ENCODE measurements at regions not wholly inside any gene's neighbourhood (a gene's known extent, or its start where the extent isn't known, plus 50 kb on each side); places are given as distances from the start of the nearest gene placed in this dataset.

DNA sequence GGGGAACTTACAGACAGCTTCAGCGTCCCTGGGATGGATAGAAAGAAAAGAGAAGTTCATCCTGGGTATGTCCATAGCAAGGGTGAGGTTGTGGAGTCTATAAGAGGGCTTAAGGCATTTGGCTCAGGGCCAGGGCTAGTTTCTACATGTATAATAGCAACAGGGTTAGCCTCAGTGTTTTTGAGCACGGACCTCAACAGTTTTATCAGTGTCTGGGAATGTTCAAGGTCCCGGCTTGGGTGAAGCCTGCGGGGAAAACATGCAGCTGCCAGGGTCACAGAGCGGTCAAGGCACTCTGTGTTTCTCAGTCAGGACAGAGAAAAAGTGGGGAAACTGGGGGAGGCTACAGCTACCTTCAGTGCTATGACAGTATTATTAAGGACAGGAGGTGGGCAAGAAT, 427.7 kb upstream of the HS6ST1 start:
- ChIA-PET POLR2A (no interaction called here), CTCF (interaction anchor here (1.7 to 2.1 kb wide), 3 partner anchors 9 to 10 kb away, joined by 5 to 10 read pairs (median 7); no protein-coding TSS in a partner anchor)
- no peak overlapping the region for H3K4me3 ChIP-seq (ENCODE audit: low read depth, low read length)

GRCh38 chr2:128748336-128748735, 429.7 kb upstream of the HS6ST1 start:
- H3K4me3 ChIP-seq (ENCODE audit: low read depth, low read length): no peak overlapping the region
- no peak for DNase-seq (ENCODE audit: low read depth, low spot score)
- no peak for TF ChIP-seq CTCF (IDR thresholded peaks at IDR 0.05; ENCODE audit: low read depth, low read length)
- H3K27me3 ChIP-seq (ENCODE audit: control insufficient read depth, insufficient read depth, low read length): peaks cover 19% of the 10 kb centered on the region
- H3K27ac ChIP-seq (ENCODE audit: low read depth, low read length): no peak overlapping the region
- CTCF ChIA-PET: interaction anchor here (0.5 to 1.6 kb wide), 3 partner anchors 12 to 745 kb away, joined by 3 to 9 read pairs (median 5); no protein-coding TSS in a partner anchor
- no peaks in the 10 kb centered on the region for H3K9me3 ChIP-seq (ENCODE audit: control insufficient read depth, insufficient read depth, low read length)
- POLR2A ChIA-PET: no interaction called here

More for the DNA sequence above, 427.7 kb upstream of the HS6ST1 start:
- peaks cover 15% of the 10 kb centered on the region for H3K27me3 ChIP-seq (ENCODE audit: control insufficient read depth, insufficient read depth, low read length)
- H3K9me3 ChIP-seq (ENCODE audit: control insufficient read depth, insufficient read depth, low read length): no peaks in the 10 kb centered on the region
- no peak for DNase-seq (ENCODE audit: low read depth, low spot score)
- no peak for TF ChIP-seq CTCF (IDR thresholded peaks at IDR 0.05; ENCODE audit: low read depth, low read length)
- no peak overlapping the region for H3K27ac ChIP-seq (ENCODE audit: low read depth, low read length)

DNA sequence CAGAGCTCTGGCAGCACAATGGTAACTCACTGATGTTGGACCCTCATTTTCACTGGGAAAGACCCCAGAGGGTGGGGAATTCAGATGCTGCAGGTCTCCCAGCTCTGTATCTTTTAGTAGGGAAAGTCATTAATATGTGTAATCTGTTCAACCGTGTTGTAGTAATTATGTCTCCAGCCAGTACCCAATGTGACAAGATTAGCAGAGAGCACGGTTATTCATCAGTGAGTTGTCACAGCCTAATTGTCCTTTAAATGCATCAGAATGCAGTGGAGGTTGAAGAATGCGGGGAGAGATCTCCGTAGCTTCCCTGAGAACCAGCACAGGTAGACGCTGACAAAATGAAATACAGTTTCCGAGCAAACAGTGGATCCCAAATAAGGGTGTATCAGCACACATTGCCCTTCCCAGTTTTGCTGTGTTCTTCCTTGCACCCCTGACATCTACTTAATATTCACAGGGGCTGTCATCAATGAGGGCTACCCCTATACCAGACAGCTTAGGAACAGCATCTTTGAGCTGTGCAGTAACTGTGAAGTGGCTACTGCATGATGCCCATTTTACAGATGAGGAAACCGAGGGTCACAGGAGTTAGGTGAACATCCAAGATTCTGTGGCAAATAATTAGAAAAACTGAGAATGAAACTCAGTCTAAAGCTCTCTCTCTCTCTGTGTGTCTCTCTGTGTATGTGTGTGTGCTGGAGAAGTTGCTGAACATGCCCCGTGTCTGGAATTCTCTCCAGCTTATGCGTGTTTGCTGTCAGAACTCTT, 430.4 kb upstream of the HS6ST1 start:
- Histone ChIP-seq H3K9me3 (ENCODE audit: control insufficient read depth, insufficient read depth, low read length) (no peaks in the 10 kb centered on the region), H3K27ac (ENCODE audit: low read depth, low read length) (no peak overlapping the region), H3K27me3 (ENCODE audit: control insufficient read depth, insufficient read depth, low read length) (peaks cover 21% of the 10 kb centered on the region), H3K4me3 (ENCODE audit: low read depth, low read length) (no peak overlapping the region)
- DNase-seq (ENCODE audit: low read depth, low spot score): no peak
- POLR2A ChIA-PET: no interaction called here
- no peak for TF ChIP-seq CTCF (IDR thresholded peaks at IDR 0.05; ENCODE audit: low read depth, low read length)
- CTCF ChIA-PET: interaction anchor here (1.3 to 1.6 kb wide), 2 partner anchors 12 kb away, joined by 4 to 9 read pairs; no protein-coding TSS in a partner anchor

GRCh38 chr2:128750328-128751165, 431.9 kb upstream of the HS6ST1 start:
- Histone ChIP-seq H3K4me3 (ENCODE audit: low read depth, low read length) (no peak overlapping the region), H3K27me3 (ENCODE audit: control insufficient read depth, insufficient read depth, low read length) (peaks cover 23% of the 10 kb centered on the region), H3K27ac (ENCODE audit: low read depth, low read length) (no peak overlapping the region), H3K9me3 (ENCODE audit: control insufficient read depth, insufficient read depth, low read length) (no peaks in the 10 kb centered on the region)
- POLR2A ChIA-PET: no interaction called here
- DNase-seq (ENCODE audit: low read depth, low spot score): no peak
- no peak for TF ChIP-seq CTCF (IDR thresholded peaks at IDR 0.05; ENCODE audit: low read depth, low read length)
- CTCF ChIA-PET: interaction anchor here (0.5 to 1.3 kb wide), 2 partner anchors 14 to 430 kb away, joined by 3 to 4 read pairs; no protein-coding TSS in a partner anchor

DNA sequence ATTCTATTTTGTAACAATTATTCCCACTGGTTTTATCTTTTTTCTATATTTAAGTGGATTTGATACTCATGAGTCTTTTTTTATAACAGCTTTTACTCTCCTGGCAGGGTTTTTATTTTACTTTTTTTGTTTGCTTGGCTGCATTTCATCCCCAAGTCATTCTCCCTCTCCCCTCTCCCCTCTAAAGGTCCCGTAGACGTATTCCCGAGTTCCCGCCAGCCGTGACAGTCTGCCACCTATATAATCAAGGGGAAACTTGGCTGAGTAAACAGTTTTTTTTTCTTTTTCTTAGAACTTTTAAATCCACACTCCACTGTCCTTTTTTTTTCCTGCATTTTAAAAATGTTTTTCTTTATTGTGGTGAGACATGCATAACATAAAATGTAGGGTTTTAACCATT, 433.1 kb upstream of the HS6ST1 start:
- POLR2A ChIA-PET: no interaction called here
- no peak overlapping the region for H3K4me3 ChIP-seq (ENCODE audit: low read depth, low read length)
- peaks cover 26% of the 10 kb centered on the region for H3K27me3 ChIP-seq (ENCODE audit: control insufficient read depth, insufficient read depth, low read length)
- TF ChIP-seq CTCF (IDR thresholded peaks at IDR 0.05; ENCODE audit: low read depth, low read length): no peak
- no peaks in the 10 kb centered on the region for H3K9me3 ChIP-seq (ENCODE audit: control insufficient read depth, insufficient read depth, low read length)
- CTCF ChIA-PET: no interaction called here
- no peak for DNase-seq (ENCODE audit: low read depth, low spot score)
- no peak overlapping the region for H3K27ac ChIP-seq (ENCODE audit: low read depth, low read length)

Measured in AG04450 (cell line).